ENCODE measurements at regions not wholly inside any gene's neighbourhood (a gene's known extent, or its start where the extent isn't known, plus 50 kb on each side); places are given as distances from the start of the nearest gene placed in this dataset.

DNA sequence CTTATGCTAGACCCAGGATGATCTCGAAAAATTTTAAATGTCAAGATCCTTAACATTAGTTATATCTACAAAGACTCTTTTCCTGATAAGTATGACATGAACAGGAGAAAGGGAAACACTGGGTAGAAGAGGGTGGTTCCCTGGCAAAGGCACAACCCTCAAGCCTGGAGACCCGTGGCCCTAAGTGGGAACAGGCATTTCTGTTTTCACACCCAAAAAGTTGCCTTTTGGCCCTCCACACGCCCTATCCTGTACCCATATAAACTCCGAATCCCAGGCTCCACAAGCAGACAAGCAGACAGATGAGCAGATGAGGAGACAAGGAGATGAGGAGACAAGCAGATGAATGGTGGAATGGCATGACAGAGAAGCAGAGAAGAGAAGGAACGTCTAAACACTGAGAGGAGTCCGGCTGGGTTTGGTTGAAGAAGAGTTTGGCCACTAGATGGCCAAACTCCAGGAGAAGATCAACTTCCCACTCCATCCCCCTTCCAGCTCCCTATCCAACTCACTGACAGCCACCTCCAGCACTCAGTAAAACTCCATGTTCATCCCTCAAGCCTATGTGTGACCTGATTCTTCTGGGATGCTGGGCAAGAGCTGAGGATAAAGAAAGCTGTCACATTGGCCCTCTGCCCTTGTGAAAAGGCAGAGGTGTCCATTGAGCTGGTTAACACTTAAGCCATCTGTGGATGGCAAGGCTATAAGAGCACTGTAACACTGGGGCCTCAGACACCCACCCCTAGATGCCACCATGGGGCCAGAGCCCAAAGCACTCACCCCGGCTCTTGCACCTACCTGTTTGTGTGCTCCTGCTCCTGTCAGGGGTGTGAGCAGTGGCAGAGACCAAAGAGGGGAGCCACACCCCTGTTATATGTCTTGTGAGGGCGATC, 139.6 kb upstream of the FAM20A start:
- no peak for DNase-seq

DNA sequence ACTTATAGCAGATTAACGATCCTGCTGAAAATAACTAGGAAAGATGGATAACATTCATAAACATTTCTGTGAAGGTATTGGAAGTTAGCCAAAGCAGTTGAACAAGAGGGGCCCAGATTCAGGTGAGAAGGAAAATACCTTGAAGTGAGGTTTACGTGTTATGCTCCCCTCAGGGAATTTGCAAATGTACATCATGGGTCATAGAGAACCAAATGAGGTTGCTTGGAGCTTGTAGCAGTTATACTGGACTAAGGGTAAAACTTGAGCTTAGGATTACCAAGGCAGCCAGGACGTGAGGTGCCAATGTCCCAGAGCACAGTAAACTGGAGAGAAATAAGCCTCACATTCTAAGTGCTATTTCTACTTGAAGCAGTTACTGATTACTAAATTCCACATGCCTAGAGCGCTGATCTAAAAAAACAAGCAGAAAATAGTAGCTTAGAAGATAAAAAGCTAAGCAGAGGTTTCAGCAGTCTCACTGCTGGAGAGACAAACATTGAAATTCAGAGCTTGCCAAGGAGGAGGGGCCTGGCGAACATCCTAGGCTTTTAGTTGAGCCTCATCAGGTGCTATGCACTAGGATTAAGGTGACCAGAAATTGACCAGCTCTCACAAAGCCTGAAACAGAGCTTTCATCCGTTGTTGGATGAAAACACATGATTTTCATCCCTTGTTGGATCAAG, 136.7 kb upstream of the FAM20A start:
- DNase-seq: no peak

DNA sequence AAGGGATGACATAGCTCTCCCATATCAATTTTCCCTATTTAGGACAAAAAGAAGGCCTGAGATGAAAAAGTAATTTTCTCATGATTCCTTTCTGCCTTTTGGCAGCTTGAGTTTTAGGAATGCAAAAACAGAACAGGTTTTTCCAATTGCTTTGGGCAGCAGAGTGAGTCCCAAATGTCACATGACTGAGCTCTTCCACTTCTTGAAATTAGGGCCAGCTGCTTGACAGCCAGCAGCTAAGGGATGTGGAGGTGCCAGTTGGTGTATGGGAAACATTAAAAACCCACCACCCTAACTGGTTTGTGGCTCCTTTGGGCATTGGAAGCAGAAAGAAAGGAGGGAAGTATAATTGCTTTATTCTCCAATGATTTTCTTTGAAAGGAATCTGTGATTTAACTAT, 133.8 kb upstream of the FAM20A start:
- no peak for DNase-seq

DNA sequence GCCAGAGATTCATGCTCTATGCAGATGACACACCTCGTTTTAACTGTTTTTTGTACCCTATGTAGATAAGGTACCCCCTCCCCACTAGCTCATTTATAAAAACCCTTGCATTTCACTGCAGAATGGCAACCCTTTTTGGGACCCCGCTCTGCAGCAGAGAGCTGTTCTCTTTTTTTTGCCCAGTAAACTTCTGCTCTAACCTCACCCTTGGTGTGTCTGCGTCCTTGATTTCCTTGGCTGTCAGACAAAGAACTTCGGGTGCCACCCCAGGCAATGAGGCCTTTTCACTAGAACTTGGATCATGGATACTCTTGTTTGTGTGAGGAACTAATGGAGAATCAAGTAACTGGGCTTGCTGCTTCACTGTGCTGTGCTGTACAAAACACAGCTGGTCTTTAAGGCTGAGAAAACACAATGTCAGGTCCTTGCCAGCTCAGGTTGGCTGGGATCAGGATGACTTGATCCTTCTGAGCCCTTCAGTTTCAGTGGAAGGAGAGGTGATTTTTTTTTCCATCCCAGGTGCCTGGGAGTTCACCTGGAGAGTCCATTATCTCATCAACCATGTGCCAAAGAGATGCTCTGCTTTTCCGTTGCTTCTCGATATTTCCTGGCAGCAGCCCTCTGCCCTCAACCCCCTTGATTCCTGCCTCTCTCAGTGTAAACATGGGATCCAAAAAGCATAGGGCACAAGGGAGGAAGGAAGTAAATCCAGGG, 133.2 kb upstream of the FAM20A start:
- no peak for DNase-seq

DNA sequence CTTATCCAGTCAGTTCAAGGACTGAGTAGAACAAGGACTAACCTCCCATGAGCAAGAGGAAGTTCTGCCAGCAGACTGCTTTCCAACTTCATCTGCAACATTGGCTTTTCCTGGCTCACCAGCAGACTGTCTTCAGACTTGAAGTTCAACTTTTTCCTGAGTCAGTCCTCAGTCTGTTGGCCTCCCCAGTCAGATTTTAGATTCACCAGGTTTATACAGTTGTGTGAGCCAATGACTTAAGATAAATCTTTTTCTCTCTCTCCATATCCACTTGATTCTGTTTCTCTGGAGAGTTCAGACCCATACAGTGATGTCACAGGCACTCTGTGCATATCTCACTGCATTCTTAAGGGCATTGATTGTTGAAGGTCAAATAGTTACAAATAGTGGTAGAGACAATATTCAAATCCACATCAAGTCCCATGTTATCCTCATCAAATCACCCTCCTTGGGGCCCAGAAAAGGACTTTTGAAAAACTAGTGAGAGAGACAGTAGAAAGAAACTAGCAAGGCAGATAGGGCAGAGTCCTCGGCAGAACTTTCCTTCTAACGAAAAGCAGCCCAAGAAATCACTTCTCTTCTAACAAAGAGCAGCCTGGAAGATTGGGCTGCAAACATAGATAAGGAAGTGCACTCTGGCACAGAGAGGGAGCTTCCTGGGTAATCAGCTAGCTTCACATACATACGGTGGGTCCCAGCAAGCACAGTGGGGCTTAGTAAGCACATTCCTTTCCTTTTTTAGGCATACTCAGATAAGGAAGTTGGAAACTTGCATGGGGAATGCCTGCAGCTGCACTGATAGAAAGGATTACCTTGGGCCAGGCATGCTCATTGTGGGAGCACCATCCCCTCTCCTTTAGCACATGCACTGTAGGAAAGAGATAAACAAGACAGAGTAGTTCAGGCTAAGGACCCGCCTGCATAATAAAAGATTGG, 132.3 kb upstream of the FAM20A start:
- no peak for DNase-seq

DNA sequence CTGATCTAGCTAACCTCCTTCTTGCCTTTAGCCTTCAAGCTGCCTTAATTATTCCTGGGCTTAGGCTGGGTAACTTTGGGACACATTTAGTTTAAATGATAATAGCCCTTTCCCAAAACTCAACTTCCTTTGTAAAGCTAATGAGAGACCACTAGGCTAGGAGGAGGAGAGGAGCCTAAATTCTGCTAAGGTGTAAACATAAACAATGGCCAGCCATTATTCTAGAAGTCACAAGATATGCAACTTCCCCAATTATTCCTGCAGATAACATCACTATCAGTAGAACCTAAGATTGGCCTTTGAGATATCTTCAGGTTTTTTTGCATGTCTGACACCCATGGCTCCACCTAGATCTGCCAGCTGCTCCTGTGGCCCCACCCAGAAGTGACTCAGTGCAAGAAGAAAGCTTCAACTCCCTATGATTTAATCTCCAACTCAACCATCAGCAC, 131.2 kb upstream of the FAM20A start:
- DNase-seq: no peak

DNA sequence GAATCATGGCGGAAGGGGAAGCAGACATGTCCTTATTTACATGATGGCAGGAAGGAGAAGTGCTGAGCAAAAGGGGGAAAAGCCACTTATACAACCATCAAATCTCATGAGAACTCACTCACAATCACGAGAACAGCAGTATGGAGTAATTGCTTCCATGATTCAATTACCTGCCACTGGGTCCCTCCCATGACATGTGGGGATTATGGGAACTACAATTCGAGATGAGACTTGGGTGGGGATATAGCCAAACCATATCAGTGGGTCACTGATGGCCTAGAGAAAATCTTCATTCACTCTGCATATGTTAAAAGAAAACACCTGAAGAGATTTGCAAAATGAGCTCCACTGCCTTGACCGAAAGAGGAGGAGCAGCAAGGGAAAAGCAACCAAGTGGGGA, 130.3 kb upstream of the FAM20A start:
- DNase-seq: no peak

DNA sequence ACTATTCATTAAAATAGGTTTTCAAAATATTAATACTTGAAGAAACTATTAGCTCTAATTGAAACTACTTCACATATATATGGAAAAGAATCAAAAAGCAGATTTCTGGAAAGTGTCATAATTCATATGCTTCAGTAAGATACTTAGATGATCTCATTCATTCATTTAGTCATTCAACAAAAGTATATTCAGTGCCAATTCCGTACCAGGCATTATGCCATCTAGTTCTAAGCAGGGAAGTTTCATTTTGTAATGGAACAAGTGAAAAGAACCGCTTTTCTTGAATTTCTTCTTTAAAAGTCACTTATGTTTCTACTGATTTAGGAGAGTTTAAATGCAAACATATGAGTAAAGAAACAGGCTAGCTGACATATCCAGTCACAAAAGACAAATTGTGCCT, 118.3 kb upstream of the FAM20A start:
- DNase-seq: no peak

DNA sequence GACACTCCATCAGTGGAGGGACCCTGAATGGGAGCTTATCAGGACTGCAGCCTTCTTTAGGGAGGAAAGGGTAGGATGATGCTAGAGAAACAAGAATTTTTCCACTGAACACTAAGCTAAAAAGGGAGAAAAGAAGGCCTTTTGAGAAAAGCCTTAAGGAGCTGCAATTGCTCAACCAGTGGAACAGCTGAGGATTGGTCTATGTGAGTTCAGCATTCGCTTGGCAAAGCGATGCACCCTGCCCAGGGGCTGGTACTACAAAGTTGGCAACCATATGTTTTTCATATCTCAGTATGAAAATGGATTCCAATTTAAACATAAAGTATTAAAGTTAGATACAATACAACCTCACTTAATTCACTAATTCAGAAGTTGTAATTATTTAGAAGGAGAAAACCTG, 117.8 kb upstream of the FAM20A start:
- no peak for DNase-seq

DNA sequence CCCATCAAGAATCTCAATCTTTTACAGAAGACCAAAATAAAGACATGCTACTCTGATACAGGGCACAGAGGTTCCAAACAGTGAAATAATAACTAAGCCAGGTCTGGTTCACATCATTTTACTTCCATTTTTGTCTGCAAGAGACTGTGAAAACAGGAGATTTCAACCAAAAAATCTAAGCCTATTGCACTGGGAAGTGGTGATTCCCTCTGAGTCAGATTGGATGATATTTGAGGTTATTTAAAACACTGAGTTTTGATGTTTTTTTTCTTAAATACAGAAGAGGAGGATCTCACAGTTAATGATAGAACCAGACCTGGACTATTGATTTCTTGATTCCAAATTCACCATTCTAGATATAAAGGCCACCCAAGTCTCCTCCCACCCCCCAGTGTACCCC, 117.3 kb upstream of the FAM20A start:
- no peak for DNase-seq

DNA sequence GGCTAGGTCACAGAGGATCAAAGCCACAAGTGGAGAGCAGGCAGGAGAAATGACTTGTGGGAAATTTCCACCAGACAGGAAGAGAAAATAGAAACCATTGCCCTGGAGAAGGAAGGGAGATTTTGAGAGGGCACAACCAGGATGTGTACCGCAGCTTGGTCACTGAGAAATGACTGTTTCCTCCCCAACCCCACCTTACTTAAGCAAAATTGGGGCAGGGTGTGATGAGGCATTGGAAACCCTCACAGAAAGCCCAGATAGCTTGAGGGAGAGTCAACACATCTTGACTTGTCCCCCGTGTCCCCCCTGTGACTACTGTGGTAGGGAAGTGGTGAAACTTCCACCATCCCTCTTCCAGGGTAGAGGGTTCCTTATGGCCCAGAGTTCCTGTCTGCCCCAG, 113.5 kb upstream of the FAM20A start:
- no peak for DNase-seq

DNA sequence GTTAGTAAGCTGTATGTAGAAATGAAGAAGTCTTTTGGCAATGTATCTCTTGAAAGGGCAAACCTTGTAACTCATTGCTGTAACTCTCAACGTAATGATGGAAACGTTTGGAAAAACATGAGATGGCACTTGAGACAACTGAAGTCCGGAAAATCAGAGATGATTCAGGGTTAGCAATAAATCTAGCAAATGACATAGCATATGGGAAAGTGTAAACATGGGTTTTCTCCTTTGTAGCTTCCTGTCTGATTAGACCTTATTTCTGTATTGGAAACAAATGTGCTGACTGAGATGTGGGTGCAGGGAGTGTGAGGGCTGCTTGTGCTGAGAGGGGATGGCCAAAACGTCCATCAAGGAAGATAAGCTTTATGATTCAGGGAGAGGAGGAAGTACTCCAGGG, 110.7 kb upstream of the FAM20A start:
- no peak for DNase-seq

DNA sequence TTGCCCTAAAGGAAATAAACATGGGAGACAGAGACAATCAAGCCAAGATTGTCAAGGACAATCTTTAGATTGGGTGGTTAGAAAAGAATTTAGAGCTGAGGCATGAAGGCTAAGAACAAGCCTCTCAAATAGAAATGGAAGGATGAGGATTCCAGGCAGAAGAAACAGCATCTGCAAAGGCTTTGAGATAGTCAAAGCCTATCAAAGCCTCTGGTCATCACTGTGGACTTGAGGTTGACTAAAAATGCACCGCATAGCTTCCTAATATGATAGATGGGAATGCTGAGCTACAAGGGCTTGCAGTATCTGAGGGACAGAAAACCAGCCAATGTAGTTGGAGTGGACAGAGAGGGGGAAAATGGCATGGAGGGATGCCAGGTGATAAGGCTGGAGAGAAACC, 109.8 kb upstream of the FAM20A start:
- DNase-seq: no peak

DNA sequence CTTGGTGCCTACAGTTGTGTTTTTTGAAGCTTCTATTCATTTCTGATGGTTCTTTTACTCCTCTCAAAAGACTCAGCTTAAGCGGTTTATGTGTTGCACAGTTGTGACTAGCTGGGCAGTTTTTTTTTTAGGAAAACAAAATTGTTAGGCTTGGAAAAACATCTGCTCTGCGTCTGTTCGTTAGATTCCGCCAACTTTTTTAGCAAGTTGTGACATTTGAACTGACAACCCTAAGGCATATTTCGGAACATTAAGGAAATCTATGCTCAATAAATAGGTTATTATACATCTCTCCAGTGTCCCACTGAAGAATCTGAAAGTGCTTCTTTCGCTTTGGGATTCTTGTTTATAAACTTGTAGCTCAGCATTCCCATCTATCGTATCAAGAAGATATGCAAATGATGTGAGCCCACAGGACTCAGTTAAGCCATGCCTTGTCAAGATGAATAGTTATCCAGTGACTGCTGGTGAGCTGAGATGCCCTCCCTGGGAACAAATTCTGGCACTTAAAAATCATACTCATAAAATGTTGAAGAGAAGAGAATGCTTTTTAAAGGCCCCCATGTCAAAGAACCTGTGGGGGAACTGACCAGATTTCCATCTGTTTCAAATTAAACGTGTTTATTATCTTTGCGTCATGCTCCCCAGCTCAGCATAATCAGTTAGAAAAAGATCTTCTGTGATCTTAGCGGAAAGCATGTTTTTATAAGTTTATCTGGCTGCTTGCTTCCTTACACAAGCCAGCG, 109.0 kb upstream of the FAM20A start:
- DNase-seq: no peak

DNA sequence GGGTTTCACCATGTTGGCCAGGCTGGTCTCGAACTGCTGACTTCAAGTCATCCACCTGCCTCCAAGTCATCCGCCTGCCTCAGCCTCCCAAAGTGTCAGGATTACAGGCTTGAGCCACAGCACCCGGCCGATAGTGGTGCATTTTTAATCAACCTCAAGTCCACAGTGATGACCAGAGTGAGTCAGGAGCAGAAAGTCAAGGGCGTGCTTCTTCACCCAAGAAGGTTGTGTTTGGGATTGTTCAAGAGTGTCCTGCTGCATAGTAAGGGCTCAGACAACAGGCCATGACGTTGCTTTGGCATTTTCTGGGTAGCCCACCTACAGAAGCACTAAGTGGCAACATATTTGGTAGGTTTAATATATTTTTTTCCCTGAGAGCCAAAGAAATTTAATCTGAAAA, 108.3 kb upstream of the FAM20A start:
- no peak for DNase-seq

DNA sequence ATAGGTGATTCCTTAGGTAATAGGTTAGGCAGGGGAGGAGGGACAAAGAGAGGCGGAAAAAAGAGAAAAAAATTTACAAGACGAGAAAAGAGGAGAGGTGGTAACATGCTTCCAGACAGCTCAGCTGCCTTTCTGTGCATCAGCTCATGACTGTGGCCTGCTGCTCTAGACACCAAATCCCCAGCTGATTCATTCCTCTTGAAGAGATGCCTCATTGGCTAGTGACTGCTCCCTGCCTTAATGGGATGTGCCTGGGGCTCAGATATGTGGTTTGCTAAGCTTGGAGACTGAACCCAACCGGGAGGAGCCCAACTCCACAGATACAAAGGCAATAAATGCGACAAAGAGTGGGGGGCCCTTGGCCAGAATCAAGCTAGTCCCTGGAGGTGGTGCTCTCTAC, 105.9 kb upstream of the FAM20A start:
- no peak for DNase-seq

DNA sequence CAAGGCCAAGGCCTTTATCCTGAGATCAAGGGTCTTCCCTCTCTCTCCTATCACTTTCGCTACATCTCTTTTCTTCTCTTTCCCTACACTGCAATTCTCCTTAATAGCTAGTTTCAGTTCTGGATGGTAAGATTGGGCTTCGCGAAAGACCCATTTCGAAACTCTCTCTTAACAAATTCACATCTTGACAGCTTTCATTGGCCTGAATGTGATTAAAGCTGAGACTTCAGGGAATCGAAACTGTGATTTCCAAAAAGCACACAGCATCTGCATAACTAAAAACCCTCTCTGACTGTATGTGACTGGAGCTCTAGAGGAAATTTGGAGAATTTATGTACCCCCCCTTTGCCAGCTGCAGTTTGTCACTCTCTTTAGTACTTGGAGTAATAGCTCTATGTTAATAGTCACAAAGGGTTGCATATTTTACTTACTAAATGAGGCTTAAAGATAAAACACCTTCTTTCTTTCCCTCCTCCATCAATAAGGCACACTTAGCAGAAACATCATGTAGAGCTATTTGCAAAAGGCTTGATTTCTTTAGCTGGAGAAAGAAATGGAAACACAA, 105.3 kb upstream of the FAM20A start:
- DNase-seq: no peak

DNA sequence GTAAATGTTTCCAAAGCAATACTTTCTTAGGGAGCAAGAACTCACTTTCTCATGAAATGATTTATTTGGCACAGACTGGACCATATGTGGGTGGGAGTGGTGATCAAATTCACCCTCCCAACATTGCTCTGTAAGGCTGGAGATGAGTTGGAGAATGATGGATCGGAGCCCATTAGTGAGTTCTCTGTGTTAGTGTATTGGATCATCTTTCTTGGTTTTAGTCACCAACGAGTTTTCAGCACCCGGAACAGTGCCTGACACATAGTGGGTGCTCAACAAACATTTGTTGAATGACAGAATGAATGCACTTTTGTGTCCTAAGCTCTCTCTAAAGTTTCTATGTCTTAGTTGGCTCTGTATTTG, 104.5 kb upstream of the FAM20A start:
- no peak for DNase-seq

DNA sequence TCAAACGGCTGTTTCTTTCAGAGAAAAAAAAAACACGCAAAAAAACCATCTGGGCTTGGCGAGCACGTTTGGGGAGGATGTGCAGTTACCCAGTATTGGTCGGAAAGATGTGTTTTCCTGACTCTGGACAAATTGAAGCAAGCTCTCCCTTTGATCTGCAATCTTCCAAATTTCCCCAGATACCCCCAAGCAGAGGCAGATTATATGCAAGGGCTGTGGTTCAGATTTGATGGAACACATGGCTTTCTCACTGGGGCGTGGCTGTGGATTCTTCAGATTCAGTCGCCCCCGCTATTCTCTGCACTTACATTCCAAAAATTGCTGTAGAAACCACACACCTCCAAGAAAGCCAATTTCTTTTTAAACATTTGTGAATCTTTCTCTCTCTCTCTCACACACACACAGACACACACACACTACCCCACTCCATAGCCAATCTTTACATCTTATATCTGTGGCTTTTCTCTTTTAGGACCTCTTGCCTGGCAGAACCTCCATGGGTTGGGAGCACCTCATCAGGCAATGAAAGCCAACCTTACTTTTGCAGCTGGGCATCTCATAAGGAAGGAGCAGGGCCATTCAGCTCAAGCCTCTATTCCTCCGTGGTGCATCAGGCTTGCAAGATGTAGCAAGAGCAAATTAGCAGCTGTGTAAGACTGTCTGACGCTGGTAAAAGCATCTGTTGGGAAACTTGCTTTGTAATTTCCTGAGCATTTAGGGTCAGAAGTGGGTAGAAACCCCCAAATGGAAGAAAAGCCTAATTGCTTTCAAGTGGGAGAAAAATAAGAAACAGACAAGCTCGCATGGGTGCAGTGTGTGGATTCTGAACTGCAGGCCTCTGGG, 103.9 kb upstream of the FAM20A start:
- no peak for DNase-seq

DNA sequence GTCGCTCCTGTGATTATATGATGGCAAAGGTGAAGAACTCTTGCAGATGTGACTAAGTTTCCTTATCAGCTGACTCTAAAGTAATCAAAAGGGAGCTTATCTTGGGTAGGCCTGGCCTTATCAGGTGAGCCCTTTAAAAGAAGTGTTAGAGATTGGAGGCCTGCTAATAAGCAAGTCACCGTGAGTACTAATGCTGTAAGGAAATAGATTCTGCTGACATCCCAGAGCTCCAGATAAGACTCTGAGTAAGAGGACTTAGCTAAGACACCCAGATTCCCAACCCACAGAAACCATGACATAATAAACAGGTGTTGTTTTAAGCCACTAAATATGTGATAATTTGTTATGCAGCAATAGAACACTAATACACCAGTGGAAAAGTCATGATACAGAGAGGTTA, 99.9 kb upstream of the FAM20A start:
- no peak for DNase-seq

DNA sequence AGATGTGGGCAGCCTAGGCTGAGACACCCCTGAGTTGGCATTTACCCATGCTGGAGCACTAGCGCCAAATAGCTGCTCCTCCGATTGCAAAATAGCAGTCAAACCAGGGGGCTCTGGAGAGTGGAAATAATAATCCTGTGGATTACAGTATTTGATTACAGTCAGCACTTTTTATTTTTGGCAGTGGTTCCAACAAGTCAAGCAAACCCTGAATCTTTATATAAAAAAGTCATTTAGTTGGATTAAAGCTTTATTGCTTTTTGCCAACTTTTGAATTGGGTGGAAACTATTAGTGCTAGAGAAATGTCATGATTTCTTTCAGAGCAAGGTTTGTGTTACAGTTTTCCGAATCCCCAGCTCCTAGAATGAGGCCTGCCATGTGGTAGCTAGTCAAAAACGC, 99.3 kb upstream of the FAM20A start:
- no peak for DNase-seq
